ENCODE measurements at regions not wholly inside any gene's neighbourhood (a gene's known extent, or its start where the extent isn't known, plus 50 kb on each side); places are given as distances from the start of the nearest gene placed in this dataset.

GRCh38 chr6:170151321-170151771 is 139.5 kb downstream of the DLL1 start:
- TF ChIP-seq CTCF (conservative IDR thresholded peaks at IDR 0.05) (no peak), ZFX (IDR thresholded peaks at IDR 0.05) (no peak)
- peak overlapping the region; percentile 77; the same call in 1 of the 2 replicates for H3K27ac ChIP-seq

DNA sequence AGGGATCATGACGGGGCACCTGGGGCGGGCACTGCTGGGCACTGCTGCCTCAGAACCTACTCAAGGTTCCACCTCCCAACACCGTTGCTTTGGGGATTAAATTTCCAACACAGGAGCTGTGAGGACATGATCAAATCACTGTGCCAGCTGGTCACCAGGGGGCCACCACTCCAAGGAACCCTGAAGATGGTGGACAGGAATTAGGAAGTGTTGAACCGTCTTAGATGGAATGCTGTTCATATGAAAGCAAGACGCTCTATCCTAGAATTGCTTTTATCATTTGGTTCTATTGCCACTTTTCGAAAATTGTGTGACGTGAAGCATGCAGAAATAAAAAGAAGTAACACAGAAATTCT is 140.3 kb downstream of the DLL1 start:
- no peak for TF ChIP-seq ZFX (IDR thresholded peaks at IDR 0.05)
- TF ChIP-seq CTCF (conservative IDR thresholded peaks at IDR 0.05): no peak
- no peak overlapping the region for H3K27ac ChIP-seq

DNA sequence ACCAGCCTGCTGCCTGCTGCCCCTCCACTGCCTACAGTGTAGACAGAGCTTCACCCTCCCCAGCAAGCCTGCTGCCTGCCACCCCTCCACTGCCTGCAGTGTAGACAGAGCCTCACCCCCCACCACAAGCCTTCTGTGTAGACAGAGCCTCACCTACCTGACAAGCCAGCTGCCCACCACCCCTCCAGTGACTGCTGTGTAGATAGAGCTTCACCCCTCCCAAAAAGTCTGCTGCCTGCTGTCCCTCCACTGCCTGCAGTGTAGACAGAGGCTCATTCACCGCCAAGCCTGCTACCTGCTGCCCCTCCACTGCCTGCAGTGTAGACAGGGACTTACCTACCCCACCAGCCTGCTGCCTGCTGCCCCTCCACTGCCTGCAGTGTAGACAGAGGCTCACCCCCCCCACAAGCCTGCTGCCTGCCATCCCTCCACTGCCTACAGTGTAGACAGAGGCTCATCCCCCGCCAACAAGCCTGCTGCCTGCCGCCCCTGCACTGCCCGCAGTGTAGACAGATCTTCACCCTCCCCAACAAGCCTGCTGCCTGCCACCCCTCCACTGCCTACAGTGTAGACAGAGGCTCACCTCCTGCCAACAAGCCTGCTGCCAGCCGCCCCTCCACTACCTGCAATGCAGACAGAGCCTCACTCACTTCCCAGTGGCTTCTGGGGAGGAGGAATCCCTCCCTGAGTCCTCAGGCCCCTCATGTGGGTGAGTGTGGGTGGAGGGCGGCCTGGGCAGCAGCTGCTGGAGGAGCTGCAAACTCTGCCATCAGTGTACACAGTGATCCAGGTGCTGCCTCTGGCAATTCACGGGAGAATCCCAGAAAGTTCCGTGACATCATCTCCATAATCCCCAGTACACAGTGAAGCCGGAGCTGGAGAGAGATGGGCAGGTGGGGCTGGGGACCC is 140.9 kb downstream of the DLL1 start:
- TF ChIP-seq CTCF (conservative IDR thresholded peaks at IDR 0.05) (no peak), ZFX (IDR thresholded peaks at IDR 0.05) (no peak)
- H3K27ac ChIP-seq: no peak overlapping the region

GRCh38 chr6:170148709-170149470 is 142.0 kb downstream of the DLL1 start:
- H3K27ac ChIP-seq: no peak overlapping the region
- TF ChIP-seq CTCF (conservative IDR thresholded peaks at IDR 0.05) (no peak), ZFX (IDR thresholded peaks at IDR 0.05) (no peak)

GRCh38 chr6:170147832-170148708 is 142.8 kb downstream of the DLL1 start:
- no peak for TF ChIP-seq ZFX (IDR thresholded peaks at IDR 0.05)
- no peak for TF ChIP-seq CTCF (conservative IDR thresholded peaks at IDR 0.05)
- H3K27ac ChIP-seq: peak overlapping the region; percentile 57

DNA sequence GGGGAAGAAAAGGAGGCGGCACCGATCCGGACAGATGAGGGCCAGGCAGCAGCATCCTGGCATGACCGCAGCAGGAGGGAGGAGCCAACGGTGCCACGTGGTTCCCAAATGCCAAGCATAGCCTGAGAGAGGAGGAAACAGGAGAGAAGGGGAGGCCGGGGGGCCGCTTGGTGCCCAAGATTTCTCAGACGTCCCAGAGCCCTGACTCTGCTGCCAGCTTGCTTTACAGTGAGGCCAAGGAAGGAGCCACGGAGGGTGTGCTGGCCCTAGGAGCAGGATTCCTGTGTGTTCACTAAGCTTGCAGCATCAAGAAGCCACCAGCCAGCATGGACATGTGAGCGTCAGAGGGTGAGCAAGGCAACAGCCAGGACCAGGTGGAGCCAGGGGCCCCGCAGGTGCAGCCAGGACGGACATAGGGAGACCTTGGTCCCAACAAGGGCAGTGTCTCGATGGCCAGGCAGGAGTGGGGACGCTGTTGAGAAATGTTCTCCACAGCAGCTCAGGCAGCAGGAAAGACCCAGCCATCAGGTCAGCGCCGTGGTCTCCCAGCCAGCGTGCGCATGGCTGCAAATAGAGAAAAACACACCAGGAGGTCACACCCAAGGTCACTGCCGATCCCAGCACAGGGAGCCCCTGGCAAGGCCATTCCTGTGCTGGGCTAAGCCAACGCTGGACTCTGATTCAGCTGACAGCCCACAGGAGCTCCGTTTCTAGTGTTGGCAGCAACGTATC is 143.7 kb downstream of the DLL1 start:
- no peak for TF ChIP-seq CTCF (conservative IDR thresholded peaks at IDR 0.05)
- TF ChIP-seq ZFX (IDR thresholded peaks at IDR 0.05): no peak

More for the DNA sequence above, 143.7 kb downstream of the DLL1 start:
- peak overlapping the region; percentile 57 for H3K27ac ChIP-seq

Data from C4-2B (cell line).